Pons (tissue), 1 donor: ENCODE measurements at regions not wholly inside any gene's neighbourhood (a gene's known extent, or its start where the extent isn't known, plus 50 kb on each side); places are given as distances from the start of the nearest gene placed in this dataset.
"Not testable (repeated sequence)": the region's sequence is repeated elsewhere in the genome, so short reads cannot be mapped to it uniquely, and the experiment has no call there.

ENCODE experiments used
- DNase-seq: peaks from one replicate; pipeline ENCODE4 v3.0.0-alpha.2; 2016; ENCODE audit warnings: low spot score

DNA sequence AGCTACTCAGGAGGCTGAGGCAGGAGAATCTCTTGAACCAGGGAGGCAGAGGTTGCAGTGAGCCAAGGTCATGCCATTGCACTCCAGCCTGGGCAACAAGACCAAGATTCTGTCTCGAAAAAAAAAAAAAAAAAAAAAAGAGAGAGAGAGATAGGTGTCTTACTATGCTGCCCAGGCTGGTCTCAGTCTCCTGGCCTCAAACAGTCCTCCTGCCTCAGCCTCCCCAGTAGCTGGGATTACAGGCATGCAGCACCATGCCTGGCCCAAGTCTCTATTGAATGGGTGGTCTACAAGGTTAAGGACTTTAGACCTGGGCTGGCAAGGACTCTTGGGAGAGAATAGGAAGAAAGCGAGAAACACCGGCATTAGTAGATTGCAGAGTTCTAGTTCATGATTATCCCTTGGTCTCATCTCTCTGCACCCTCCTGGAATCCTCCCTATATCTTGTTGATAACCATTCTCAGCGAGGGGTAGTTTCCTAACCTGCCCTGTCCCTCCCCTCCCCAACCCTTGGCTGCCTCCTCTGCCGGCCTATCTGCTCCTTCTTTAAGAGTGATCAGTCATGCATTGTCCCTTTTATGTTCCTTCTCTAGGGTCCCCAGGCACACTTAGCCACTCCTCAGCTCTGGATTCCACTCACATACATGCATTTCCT, 128.1 kb upstream of the MAP1LC3B2 start:
- DNase-seq = no peak

DNA sequence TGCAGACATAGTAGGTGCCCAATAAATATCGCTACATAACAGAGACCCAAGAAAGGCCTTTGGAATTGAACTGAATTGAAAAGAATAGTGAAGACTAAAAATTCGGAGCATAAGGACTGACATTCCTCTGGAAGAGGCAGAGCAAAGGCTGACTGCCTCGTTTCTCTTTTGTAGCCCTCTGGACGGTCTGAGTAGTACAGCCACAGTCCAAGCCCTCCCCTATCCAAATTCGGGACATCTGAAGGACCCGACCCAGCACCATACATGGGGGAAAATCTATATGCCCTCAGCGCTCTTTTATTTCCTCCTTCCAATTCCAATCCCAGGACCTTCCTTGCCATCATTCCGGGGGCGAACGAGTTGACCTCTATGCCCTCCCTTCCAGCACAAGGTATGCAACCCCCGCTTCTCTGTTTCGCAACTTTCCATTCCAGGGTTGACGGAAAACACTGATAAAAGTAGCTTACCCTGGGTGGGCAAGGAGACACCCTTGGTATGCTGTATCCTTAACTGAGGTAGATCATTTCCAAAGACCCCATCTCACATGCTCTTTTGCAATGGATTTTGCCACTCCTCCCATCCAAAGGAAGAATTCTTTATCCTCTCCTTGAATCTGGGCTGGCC, 127.4 kb upstream of the MAP1LC3B2 start:
- no peak for DNase-seq

DNA sequence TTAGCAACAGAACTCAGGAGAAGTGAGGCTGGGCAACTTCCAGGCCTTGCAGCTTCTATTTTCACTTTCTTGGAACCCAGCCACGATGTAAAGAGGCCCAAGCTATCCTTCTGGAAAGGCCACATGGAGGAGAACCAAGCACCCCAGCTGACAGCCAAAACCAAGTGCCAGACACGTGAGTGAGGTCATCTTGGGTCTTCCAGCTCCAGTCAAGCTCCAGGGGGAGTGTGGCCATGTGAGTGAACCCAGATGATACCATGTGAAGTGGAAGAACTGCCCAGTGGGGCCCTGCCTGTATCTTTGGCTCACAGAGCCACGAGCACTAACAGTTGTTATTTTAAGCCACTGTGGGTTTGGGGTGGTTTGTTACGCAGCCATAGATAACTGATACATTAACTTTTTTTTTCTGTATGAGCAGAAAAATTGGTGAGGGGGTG, 126.8 kb upstream of the MAP1LC3B2 start:
- no peak for DNase-seq

DNA sequence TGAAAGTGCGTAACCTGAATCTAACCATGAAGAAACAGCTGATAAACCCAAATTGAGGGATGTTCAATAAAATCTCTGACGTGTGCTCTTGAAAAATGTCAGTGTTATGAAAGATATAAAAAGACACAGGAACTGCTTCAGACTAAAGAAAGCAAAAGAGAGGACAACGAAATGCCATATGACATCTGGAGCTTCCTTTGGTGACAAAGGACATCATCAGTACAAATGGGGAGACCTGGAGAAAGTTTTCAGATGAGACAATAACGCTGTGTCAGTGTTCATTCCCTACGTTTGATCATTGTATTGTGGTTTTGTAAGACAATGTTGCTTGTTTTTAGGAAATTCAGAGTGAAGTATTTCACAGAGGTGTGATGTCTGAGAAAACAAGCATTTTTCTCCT, 125.9 kb upstream of the MAP1LC3B2 start:
- no peak for DNase-seq

DNA sequence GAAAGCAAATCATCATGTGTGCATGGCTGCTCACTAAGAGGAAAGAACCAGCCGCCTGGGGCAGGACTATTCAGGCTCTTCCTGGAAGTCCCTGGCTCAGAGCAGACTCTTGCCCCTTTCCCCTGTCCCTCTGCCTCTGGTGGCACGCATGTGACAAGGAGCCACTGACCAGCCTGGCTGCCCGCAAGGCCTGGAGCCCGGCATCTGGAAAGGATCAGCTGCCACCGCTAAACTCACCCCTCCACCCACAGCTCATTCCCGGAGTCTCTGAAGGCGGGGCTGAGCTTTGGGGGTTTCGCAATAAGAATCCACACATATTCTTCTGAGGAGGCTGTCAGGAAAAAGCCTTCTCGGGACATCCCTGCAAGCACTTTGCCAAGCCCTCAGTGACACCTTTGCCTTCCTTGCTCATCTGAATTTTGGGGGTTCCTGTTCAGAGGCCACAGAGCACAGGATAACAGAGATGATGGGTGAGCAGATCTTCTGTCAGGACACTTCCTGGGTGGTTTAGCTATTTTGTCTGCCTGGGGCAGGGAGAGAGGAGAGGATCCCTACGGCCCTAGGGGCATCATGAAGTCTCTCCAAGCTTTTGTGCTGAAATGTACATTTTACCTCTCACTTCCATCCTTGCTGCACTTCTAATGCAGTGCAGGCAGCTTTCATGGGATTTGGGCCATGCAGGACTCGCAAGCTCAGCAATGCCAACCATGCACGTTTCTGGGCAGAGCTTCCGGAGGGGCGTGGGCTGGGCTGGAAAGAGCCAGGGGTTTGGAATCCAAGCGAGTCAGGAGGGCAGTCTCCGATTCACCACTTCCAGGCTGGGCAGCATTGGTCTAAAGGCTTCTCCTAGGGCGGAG, 124.8 kb upstream of the MAP1LC3B2 start:
- DNase-seq = no peak

DNA sequence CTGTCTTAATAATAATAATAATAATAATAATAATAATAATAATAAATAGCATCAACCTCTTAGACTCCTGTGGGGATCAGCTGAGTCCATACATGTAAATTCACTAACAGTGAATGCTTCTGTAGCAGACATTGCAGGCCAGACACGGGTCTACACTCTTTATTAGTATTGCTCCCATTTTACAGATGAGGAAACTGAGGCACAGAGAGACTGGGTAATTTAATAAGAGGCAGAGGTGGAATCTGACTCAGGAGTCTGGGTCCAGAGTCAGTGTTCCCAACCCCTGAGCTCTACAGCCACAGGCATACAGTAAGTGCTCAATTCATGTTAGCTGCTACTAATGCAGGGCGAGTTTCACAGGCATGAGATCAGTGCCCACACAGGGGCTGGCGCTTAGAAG, 123.2 kb upstream of the MAP1LC3B2 start:
- DNase-seq = no peak

DNA sequence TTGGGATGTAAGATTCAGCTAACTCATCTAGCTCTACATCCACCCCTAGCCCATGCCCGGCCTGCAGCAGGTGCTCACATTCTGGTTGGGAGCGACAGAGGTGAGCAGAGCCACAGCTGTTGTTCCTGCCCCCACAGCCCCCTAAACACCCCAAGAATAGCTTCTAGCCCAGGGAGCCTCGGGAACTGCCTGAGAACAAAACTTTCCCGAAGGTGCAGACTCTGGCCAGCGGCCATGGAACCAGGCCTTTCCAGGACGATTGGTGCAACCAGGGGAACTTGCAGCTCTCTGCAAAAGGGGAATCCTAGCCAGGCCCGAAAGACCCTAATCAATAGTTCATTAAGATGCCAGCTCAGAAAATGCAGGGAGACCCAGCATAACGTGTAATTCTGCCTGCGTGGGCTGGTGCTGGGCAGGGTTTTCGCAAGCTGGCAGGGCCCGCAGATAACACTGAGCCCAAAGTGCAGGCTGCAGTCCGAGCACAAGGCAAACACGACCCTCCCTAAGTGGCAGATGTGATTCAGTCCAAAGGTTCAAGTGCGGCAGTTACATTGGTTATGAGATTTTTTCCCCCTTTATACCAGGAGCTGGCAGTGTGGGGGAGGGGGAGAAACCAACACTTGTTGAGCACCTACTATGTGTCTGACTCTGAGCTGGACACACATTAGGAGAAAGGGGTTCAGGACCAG, 122.5 kb upstream of the MAP1LC3B2 start:
- no peak for DNase-seq

DNA sequence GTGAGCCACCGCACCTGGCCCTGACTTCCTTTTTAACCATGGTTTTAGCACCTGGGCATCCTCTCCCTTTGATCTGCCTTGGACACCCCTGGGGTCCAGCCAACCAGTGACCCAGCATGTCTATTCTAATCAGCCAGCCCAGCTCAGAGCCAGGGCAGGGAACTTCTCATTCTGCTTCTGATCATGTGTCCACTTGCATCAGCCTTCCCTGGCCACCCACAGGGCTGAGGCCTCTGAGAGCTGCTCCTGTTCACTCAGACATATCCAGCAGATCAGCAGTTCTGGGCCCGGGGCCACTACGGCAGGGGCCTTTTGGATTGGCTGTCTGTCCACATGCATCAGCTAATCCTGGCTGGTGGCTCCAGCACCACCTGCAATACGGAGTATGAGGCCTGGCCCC, 117.9 kb upstream of the MAP1LC3B2 start:
- DNase-seq = peak; percentile 19

DNA sequence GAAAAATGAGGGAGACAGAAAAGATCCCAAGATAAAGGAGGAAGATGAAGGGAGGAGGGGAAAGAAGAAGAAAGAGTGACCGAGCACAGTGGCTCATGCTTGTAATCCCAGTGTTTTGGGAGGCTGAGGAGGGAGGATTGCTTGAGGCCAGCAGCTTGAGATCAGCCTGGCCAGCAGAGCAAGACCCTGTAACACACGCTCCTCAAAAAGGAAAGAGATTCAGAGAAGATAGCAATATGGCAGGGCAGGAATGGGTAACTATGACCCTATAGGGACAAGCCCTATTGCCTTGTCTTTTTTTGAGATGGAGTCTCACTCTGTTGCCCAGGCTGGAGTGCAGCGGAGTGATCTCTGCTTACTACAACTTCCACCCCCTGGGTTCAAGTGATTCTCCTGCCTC, 116.9 kb upstream of the MAP1LC3B2 start:
- no peak for DNase-seq

DNA sequence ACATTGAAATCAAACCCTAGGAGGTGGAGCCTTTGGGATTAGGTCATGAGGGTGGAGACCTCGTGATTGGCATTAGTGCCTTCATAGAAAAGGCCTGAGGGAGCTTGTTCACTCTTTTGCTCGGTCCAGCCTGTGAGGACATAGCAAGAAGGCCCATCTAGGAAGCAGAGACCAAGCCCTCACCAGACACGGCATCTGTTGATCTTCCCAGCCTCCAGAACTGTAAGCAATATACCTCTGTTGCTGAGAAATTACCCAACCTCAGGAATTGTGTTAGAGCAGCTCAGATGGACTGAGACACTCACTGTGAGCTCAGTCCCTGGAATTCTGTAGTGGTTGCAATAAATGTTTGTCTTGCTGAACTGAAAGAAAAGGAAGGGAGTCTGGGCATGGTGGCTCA, 116.2 kb upstream of the MAP1LC3B2 start:
- no peak for DNase-seq

DNA sequence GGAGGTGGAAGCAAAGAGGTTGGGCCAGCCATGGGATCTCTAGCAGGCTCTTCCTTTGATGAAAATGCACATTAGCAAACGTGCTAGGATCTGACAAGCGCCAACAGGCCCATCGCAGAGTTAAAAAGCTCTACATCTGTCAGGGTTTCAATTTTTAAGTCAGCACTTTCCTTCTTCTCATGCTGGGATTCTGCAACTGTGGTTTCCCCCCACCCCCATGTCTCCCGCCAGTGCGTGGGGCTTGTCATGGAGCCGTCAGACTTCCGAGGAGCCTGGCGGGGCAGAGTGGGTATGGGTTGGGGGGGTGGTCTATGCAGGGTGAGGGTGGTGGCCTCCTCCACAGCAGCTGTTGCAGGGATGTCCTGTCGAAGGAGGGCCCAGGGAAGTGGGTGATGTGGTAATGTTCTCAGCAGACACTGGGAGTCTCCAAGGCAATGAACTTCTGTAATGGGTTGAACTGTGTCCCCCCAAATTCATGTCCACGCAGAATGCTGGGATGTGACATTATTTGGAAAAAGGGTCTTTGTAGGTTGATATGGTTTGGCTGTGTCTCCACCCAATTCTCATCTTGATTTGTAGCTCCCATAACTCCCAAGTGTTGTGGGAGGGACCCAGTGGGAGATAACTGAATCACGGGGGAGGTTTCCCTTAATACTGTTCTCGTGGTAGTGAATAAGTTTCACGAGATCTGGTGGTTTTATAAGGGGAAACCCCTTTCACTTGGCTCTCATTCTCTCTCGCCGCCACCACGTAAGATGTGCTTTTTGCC, 115.2 kb upstream of the MAP1LC3B2 start:
- no peak for DNase-seq

DNA sequence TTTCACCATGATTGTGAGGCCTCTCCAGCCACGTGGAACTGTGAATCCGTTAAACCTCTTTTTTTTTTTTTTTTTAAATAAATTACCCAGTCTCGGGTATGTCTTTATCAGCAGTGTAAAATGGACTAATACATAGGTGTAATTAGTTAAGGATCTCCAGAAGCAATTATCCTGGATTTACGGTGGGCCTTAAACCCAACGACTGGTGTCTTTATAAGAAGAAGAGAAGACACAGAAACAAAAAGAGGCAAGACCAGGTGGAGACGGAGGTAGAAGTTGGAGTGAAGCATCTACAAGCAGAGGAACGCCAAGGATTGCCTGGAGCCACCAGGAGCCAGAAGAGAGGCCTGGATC, 114.6 kb upstream of the MAP1LC3B2 start:
- DNase-seq = no peak

DNA sequence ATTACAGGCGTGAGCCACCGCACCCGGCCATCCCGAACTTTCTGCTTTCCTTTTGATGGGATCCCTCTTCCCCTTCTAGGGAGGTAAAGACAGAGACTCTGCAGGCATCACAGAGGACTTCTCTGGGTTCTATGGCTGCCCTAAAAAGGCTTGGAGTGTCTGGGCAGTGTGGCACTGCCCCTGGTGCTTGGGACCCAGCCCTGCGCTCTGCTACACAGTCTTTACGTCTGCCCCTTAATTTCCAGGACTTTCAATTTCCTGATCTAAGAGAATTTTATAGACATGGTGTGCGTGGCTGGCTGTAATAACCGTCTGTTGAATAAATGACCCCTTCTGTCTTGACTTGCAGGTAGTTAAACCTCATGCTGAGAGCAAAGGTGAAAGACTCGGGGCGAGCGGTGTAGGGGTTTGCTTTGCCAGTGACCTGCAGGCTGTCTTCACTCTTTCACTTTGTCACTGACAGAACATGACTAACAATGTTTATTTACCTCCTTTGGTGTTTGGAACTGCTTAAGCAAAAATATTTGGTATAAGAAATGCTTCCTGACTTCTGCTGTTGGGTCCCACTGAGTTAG, 110.9 kb upstream of the MAP1LC3B2 start:
- DNase-seq = no peak

DNA sequence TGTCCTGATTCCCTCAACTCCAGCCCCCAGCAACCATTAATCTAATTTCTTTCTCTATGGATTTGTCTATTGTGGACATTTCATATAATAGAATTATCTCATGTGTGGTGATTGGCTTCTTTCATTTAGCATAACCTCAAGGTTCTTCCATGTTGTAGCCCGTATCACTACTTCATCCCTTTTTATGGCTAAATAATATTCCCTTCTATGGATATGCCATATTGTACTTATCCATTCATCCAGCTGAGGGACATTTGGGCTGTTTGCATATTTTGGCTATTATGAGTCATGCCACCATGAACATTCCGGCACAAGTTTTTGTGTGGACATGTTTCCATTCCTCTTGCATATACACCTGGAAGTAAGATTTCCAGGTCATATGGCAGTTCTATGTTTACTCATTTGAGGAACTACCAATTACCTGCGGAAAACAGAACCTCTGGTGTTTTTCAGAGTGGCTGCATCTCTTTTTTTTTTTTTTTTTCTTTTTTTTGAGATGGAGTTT, 108.7 kb upstream of the MAP1LC3B2 start:
- no peak for DNase-seq

DNA sequence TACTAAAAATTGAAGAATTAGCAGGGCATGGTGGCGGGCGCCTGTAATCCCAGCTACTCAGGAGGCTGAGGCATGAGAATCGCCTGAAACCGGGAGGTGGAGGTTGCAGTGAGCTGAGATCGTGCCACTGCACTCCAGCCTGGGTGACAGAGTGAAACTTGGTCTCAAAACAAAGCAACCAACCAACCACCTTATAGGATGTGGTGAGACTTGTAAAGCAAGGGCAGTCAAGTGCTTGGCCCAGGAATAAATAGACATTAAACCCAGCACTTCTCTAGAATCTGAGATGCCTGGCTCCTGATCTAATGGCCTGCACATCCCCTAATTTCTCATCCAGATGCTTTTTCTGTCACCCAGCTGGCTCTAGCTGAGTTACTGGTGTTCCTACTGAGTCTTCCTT, 106.2 kb upstream of the MAP1LC3B2 start:
- not testable (repeated sequence) for DNase-seq

DNA sequence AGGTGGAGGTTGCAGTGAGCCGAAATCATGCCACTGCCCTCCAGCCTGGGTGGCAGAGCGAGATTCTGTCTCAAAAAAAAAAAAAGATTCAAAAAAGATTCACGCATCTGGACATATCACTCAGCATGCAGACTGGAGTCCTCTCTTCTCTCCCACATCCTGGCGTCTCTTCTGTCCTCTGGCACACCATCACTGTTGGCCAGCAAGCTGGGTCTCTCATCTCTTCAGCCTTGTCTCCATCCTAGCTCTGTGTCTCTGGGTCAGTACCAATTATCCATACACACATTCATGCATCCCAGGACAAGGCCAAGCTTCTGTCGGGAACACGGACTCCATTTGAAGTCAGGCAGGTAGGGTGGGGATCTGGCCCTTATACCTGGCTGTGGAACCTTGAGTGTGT, 105.5 kb upstream of the MAP1LC3B2 start:
- no peak for DNase-seq

DNA sequence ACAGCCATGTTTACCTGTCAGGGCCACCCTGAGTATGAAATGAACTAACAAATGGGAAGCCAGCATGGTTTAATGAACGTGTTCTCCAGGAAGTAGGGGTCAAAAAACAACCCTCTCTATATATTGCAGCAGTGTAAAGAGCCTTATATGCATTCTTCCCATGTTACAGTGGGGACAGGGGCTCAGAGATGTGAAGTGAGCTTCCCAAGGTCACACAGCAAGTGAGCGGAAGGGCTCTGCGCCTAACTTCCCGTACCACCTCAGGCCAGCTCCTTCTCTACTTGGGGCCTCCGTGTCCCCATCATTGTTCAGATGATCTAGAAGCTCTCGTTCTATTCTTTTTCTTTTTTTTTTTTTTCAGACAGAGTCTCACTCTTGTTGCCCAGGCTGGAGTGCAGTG, 105.1 kb upstream of the MAP1LC3B2 start:
- DNase-seq = no peak

DNA sequence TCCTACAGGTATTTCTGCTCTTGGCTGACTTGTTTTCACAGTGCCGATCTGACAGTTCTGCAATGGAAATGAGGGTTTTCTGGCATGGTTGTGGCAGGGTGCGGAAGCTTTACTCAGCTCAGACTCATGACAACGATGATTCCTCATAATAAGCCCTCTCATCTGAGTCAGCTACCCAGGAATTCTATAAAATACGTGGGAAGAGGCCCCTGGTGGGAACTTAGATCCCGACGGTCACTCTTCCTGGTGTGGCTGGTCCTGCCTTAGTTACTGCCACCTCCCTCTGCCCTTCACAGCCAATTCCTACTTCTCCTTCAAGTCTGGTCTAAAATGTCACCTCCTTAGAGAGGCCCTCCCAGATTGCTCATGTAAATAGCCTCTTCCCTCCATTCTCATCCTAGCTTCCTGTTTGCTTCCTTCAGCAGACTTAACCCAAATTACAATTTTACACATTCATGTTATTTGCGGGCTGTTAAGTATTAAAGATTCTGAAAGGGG, 104.2 kb upstream of the MAP1LC3B2 start:
- no peak for DNase-seq

DNA sequence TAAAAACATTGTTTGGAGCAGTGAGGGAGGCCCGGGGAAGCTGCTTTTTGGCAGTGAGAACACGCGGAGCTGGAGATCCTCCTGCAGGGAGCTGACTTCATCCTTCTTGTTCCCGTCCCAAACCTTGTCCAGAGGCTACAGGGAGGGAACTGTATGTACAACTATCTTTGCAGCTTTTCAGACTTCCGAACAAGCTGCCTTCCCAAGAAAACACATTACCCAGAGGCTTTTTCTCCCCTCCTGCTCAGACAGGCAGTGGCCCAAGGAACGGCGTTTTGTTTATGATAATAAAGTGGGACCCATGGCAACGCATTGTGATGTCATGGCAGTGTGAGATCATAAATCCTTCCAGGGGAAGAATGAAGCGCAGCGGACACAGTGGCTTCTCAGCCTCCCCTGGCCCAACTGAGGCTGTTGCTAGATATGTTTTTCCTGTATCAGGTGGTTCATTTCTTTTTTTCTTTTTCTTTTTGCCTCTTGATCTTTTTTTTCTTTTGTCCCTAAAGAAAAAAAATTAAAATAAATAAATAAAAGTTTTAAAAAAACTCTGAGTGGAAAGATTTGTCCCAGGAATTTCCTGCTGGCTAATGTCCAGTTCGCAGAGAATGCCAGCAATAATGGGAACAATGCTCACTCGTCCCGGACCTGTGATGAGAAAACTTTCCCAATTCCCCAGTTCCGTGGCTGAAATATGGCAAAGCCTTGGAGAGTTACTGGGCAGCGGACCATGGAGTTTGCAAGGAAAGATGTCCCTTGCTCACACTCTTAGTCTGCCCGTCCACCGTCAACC, 103.4 kb upstream of the MAP1LC3B2 start:
- DNase-seq = peak; percentile 20
